Inferior parietal cortex (tissue), 1 donor: ENCODE measurements at regions not wholly inside any gene's neighbourhood (a gene's known extent, or its start where the extent isn't known, plus 50 kb on each side); places are given as distances from the start of the nearest gene placed in this dataset.
"Not testable (repeated sequence)": the region's sequence is repeated elsewhere in the genome, so short reads cannot be mapped to it uniquely, and the experiment has no call there.

ENCODE experiments used
- DNase-seq: peaks from one replicate; pipeline ENCODE4 v3.0.0-alpha.2; 2016; ENCODE audit errors: extremely low spot score

DNA sequence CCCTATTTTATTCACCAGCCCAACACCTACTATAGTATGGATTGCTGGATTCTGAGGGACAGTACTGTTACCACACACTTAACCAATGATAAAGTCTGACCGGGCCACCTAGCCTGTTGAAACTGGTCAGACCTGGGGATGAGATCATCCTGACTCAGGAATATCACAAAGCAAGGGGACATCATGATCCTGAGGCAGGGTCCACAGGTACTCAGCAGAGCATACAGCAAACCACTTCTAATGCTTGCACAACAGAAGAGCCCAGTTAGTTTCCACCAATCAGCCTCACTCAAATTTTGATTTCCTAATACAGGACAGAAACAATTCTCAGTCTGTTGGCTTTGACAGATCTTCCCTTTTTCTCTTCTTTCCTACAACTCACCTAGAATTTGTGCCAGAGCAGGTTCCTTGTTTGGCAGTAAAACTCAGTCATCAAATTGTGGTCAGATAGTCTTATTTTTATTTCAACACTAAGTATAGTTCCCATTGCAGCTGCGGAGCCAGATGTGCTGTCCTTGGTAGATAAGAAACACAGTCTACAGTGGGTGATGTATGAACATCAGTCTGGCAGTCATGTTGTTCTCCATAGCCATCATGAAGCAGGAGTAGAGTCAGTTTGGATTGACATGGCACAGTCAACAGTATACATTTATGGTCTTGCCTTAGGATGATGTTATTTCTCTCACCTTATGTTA is 90.1 kb upstream of the PRR23C start:
- no peak for DNase-seq

DNA sequence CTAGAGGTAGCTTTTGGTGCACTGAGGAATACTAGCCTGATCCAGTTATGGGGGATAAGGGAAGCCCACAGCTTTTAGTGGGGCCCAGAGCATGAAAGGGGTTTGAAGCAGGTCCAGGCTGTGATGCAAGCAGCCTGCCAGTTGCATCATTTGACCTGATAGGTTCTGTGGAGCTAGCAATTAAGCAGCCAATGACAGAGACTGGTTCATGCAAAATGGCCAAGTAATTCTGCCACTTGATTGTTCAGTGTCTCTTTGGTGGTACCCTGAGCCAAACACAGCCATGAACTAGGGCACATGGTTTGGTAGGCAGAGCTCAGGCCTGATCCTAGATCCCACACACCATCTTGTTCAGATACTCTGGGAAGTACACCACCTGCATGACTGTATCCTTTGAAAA is 91.0 kb upstream of the PRR23C start:
- no peak for DNase-seq

DNA sequence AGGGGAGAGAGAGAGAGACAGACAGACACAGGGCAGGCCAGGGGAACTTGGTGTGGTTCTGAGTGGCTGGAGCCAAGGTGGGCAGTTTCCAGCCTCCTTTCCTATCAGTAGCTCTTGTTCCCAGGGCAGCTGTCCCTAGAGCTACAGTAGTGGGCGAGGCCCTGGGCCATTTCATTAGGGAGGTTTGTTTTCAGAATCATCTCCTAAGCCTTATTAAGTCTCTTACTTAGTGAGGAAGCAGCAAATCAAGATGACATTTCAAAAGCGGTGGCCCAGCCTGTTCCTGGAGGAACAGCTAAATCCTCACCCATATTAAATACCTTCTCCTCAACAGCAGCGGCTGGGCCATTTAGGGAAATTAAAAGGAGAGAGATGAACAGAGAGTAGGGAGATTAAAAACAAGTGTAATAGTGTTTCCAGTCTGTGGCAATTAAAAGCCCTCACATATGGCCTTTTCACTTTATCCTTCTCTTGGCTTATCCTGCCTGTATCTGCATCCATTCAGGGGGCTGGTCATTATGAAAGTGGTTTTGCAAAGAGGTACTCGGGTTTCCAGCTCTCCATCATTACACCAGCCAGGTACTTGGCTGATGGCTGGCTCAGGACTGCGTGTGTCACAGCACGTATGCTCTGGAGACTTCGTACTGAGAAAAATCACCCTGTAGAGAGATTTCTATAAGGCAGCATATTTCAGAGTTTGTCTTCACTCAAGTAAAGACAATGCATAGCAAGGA is 91.9 kb upstream of the PRR23C start:
- DNase-seq = no peak

DNA sequence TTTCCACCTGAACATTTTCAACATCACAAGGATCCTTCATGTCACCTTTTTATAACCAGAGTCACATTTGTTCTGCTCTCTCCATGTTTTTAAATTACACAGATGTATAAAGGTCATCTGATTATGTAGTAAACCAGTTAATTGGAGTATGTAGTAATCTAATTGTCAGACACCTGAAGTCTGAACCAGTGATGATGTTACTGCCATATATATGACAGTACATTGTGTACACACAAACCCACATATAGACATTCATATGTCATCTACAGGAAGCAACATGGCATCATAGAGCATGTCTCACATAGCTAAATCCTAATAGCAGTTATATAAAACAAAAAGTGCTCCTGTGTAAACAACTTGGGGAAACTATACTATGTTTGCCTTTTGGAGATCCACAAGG is 95.9 kb upstream of the PRR23C start:
- DNase-seq = no peak

DNA sequence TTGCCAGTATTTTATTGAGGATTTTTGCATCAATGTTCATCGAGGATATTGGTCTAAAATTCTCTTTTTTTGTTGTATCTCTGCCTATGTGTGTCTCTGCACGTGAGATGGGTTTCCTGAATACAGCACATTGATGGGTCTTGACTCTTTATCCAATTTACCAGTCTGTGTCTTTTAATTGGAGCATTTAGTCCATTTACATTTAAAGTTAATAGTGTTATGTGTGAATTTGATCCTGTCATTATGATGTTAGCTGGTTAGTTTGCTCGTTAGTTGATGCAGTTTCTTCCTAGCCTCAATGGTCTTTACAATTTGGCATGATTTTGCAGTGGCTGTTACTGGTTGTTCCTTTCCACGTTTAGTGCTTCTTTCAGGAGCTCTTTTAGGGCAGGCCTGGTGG is 101.3 kb upstream of the PRR23C start:
- DNase-seq = not testable (repeated sequence)

DNA sequence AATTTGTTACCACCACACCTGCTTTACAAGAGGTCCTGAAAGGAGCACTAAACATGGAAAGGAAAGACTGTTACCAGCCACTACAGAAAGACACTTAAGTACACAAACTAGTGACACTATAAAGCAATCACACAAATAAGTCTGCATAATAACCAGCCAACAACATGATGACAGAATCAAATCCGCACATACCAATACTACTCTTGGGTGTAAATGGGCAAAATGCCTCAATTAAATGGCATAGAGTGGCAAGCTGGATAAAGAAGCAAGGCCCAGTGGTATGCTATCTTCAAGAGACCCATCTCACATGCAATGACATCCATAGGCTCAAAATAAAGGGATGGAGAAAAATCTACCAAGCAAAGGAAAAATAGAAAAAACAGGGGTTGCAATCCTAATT is 106.8 kb upstream of the PRR23C start:
- DNase-seq = no peak

DNA sequence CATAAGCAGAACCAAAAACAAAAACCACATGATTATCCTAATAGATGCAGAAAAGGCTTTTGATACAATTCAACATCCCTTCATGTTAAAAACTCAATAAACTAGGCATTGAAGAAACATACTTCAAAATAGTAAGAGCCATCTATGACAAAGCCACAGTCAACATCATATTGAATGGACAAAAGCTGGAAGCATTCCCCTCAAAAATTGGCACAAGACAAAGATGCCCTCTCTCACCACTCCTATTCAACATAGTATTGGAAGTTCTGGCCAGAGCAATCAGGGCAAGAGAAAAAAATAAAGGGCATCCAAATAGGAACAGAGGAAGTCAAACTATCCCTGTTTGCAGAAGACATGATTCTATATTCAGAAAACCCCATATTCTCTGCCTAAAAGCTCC is 108.7 kb upstream of the PRR23C start:
- peak; percentile 20 for DNase-seq

DNA sequence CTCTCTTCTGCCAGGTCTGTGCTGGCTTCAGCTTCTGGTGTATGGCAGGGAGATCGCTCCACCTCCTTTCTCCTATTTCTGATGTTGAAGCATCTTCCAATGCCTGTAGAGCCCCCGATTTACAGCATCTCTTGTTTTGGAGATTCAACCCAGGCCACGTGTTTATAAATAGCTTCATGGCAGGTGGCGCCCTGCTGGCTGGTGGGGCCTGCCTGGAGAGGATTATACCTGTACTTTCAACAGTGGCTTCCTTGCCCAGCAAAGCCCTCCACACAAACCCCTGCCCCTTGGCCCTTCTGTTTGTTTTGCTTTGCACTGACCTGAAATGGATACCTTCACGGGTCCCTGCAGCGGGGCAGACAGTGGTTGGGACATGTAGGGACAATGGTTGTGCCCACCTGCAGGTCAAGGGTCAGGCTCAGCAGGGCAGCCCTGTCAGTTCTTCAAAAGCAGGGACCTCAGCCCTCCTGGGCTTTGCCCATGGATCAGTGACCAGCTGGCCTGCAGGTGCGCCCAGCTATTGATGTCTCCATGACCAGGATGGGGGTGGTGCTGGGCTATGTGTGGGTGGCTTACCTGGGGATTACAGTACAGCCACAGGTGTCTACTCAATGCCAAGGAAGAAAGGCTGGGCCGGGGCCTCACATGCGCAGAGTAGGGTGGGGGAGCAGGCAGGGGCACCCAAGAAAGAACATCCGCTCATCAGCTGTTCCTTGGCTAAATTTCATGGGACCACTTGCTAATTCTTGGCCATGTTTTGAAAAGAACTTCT is 112.7 kb upstream of the PRR23C start:
- DNase-seq = no peak

DNA sequence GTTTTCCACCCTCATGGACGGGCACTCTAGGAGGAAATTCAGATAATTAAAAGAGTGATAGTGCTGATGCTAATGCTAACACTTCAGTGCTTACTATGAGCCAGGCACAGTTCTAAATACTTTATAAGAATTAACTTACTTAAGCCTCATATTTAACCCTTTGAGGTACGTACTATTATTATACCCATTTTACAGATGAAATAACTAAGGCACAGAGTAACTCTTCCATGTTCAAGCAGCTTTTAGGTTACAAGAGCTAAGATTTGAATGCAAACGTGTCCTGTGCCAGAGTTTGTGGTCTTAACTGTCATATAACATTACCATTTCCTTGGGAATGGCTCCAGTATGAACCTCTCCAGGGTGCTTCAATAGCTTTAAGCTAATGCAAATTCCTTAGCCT is 114.7 kb upstream of the PRR23C start:
- no peak for DNase-seq

DNA sequence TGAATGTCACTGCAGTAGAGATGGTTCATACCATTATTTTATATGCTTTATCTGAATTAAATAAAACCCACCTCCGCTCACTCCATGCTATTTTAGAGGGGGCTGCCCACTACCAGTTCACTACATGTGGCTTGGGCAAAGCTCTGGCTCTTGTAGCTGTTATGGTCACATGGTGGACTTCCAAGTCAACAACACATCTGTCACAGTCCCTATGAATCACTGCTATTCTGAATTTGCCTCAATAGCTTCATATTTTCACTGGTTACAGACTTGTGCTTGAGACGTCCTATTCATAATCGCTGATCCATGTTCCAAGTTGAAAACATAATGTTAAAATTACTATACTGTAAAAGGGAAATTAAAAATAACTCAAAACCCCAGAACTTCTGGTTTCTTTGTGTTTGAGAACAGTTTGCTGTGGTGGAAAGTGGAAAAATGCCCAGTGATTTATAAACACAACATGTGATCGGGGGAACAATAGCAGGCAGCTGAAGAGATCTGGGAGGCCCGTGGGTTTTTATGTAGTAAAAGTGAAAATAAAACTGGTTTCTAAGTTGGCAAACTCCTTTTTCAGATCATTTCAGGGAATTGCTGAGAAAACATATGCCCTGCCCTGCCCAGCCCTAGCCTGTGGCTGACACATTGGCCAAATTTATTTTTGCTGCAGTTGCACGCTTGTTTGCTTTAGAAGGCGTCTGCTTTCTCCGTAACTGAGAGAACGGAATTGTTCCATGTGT is 128.8 kb upstream of the PRR23C start:
- DNase-seq = peak; percentile 73

DNA sequence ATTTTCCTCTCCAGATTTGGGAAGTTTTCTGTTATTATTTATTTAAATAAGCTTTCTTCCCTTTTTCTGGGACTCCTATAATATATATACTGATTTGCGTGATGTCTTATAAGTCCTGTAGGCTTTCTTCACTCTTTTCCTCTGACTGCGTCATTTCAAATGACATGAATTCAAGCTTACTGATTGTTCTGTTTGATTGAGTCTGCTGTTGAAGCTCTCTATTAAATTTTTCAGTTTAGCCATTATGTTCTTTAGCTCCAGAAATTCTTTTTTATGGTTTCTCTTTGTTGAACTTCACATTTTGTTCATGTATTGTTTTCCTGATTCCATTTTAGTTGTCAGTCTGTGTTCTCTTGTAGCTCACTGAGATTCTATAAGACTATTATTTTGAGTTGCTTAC is 135.8 kb upstream of the PRR23C start:
- no peak for DNase-seq

DNA sequence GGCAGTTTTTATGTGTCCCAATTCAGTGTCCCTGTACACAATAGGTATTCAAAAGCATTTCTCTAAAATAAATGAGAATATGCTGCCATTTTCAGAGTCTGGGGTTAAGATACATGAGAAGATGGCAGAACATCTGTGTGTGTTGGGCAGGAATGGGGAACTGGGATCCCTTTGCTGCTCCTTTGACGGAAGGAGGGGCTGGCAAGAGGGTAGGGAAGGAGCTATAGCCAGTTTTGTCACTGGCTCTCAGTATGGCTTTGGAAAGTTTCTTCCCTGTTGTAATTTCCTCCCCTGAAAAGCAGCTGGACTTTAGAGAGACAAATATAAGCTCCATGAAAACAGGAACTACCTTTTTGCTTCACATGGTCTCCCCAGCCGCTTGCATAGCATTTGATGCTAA is 137.5 kb upstream of the PRR23C start:
- DNase-seq = no peak

DNA sequence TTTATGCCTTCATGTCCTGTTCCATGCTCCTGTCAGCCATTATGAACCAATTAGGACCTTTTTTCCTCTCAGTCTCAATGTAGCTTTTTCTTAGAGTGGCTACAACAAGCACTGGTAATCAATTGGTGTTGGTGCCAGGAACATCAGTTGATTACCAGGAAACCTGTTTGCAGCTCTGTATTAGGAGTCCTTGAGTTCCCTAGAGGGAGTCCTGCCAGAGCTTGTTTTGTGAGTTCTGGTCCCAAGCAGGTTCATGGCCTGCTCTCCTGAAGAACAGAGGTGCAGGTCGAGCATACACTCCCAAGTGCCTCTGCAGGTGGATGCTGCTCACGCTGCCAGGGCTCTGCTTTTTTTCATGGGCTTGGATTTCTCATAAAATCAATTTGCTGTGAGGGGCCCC is 137.9 kb upstream of the PRR23C start:
- DNase-seq = no peak

DNA sequence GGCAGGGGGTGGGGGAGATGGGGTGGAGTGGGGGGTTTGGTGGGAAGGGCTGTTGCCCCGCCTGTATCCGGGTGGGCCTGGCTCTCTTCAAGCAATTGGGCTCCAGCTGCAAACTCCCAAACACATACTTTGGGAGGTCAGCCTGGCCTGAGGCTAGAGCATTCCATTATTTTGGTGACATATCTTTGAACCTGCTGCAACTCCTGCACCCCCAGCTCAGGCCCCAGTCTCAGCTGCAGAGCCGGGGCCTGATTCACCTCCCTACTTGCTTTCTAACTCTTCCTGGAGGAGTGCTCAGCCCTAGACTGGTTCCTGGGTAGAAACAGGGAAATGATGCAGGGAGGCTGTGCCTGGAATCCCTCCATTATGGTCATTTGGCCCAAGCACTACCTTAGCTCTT is 140.8 kb upstream of the PRR23C start:
- no peak for DNase-seq

DNA sequence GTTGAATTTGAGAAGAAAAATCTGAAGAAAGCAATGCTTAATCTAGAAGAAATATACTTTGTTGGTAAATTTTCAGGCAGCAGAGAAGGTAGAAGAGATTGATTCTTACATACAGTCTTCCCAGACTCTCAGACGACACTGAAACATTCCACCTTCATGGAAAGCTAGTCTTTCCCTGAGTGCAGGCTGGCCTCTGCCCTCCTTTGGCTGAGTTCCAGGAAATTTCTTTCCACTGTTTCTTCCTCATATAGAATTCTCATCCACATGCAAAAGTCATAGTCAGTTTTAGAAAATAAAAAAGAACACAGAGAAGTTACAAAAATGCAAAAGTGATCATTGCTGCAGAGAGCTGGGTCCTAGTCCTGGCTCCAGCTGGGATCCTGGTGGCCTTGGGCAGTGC is 142.5 kb upstream of the PRR23C start:
- no peak for DNase-seq

DNA sequence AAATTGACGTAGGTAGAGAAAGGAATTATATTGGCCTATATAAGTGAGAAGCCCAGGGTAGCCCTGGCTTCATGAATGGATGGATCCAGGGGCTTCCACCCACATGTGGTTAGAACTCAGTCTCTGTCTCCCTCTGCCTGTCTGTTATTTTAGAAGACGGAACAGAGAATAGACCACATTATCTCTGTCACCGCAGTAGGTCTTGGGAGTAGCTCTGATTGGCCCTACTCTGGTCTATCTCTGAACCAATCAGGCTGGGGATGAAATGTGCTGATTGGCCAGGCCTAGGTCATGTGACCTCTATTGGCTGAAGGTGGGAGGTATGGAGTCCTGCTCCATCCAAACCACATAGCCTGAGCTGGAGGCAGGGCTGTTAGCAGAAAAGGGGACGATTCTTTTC is 143.0 kb upstream of the PRR23C start:
- peak; percentile 17 for DNase-seq

DNA sequence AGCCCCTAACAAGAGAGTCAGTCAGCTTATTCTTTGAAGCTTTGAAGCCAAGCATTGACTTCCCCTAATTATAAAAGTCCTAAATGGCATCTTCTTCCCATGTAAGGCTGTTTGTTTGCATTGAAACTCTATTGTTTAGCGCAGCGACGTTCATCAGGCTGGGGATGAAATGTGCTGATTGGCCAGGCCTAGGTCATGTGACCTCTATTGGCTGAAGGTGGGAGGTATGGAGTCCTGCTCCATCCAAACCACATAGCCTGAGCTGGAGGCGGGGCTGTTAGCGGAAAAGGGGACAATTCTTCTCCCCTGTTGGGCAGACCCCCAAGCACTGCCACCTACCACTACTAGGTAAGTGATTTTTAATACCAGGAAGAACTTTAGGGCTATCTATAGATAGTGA is 145.3 kb upstream of the PRR23C start:
- no peak for DNase-seq

DNA sequence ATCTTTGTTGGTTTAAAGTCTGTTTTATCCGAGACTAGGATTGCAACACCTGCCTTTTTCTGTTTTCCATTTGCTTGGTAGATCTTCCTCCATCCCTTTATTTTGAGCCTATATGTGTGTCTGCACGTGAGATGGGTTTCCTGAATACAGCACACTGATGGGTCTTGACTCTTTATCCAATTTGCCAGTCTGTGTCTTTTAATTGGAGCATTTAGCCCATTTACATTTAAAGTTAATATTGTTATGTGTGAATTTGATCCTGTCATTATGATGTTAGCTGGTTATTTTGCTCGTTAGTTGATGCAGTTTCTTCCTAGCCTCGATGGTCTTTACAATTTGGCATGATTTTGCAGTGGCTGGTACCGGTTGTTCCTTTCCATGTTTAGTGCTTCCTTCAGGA is 149.4 kb upstream of the MRPS22 start:
- not testable (repeated sequence) for DNase-seq

DNA sequence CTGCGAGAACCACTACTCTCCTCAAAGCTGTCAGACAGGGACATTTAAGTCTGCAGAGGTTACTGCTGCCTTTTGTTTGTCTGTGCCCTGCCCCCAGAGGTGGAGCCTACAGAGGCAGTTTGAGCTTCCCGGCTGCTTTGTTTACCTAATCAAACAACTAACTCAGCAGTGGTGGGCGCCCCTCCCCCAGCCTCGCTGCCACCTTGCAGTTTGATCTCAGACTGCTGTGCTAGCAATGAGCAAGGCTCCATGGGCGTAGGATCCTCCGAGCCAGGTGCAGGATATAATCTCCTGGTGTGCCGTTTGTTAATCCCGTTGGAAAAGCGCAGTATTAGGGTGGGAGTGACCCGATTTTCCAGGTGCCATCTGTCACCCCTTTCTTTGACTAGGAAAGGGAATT is 147.7 kb upstream of the MRPS22 start:
- DNase-seq = not testable (repeated sequence)

DNA sequence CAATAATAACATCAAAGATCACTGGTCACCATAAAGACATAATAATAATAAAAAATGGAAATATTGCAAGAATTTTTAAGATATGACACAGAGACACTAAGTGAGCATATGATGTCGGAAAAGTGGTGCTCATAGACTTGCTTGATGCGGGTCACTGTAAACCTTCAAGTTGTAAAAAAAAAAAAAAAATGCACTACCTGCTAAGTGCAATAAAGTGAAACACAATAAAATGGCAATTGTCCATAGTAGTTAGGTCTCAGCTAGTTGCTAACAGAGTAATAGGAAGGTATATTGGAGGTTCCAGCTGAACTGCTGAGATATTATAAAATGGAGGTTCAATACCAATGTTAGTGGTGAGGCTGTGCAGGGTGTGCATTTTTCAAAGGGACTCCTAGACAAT is 146.6 kb upstream of the MRPS22 start:
- DNase-seq = no peak

DNA sequence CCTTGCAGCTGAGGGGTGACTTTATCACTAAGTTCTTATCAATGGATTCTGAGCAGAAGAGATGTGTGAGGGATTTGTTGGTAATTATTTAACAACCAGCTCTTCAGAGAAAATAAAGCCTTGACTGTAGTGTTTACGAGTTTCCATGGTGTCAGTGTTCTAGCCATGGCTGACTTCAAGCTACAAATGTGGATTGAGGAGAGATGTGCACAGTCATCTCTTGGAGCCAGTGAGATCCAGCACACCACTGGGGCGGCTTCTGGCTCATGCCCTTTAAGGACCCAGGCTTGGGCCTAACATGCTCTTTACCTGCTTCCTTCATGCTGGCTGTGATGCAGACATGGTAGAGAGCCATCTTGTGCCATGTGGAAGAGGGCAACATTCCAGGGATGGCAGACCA is 145.6 kb upstream of the MRPS22 start:
- no peak for DNase-seq

DNA sequence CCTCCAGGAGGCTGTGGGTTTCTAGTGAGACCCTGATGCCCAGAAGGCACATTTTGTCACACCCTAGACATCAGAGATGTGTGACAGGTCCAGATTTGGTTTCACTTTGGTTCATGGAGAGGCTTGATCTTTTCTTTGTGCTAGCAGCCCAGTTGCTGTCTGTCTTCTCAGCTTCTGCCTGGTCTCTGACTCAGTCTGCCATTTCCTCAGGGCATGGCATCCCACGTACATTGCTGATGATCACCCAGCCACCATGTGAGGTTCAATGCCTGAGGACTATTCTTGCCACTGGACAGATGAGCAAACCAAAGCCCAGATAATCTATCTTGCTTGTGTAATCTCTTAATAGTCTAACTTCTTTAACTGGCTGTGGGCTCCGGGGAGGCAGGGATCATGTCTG is 144.9 kb upstream of the MRPS22 start:
- DNase-seq = no peak
